HG02642 (cell line): ENCODE measurements at regions not wholly inside any gene's neighbourhood (a gene's known extent, or its start where the extent isn't known, plus 50 kb on each side); places are given as distances from the start of the nearest gene placed in this dataset.
"Not testable (repeated sequence)": the region's sequence is repeated elsewhere in the genome, so short reads cannot be mapped to it uniquely, and the experiment has no call there.

Source experiments
- ATAC-seq: cut with Tn5 transposase; IDR thresholded peaks from one replicate; pipeline ENCODE4 v1.9.1; 2021; ENCODE audit warnings: mild to moderate bottlenecking; ENCODE audit not compliant: unreplicated experiment, poor library complexity

DNA sequence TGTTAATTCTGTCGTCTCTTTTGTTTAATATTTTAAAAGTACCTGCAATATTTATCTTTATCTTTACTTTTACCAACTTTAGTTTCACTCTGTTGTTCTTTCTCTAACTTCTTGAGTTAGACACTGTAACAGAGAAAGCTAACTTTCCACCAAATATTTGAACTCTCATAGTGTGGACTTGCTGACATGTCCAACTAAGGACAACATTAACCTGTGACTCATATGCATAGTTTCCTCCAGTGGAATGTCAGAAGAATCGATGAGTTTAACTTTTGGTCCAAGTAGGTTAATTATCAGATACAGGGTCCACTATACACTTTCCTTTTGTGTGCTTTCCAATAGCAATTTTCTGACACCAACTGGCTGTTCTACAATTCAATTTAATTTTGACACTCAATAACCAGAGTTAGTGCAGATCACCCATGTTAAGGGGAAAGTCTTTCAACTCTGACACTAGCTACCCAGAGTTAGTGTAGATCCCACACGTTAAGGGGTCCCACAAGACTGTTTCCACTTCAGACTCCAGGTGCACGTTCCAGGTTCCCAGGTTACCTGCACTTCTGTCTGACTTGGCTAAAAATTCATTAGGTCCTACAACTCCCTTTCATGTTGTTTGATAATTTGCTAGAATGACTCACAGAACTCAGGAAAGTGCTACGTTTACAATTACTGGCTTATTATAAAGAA is 559.0 kb upstream of the AMOT start:
- ATAC-seq: no peak

- no peak for ATAC-seq
Observed at GRCh38 chrX:113392355-113392754, 551.7 kb upstream of the AMOT start.

DNA sequence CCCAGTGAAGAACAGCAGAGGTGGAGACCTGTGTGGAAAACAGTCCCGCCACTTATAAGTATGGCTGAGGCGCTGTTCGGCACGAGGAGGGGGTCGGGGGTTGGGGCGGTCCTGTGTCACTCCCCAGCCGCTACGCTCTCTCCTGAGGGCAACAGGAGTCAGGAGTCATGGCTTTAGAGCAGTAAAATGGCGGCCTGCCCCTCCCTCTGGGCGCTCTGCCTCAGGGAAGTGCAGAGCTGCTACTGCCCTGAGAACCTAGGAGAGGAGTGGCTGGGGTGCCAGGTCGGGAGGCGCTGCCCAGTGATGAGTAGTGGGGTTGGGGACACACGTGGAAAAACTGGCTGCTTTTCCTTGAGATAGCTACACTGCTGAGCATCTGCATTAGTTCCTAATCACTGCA is 551.2 kb upstream of the AMOT start:
- ATAC-seq: no peak

DNA sequence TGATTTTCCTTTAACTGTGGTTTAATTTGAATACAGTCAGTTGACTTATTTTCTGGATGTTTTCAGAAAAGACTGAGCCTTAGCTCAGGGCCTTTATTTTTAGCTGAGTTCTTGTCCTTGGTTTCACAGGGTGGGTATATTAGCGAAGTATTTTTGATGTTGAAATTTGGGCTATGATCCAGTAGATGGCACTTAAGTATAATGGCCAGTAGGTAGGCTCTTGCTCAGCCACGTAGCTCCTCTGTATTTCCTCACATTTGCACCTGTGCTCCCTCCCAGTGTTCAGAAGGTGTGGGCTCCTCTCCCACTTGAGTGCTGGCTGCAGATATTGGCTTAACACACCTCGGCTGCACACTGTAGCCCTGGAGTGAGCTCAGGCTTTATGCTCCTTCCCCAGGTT is 549.9 kb upstream of the AMOT start:
- no peak for ATAC-seq

- no peak for ATAC-seq
Observed at GRCh38 chrX:113389846-113390245, 549.2 kb upstream of the AMOT start.

GRCh38 chrX:113384628-113385027 is 544.0 kb upstream of the AMOT start:
- ATAC-seq: no peak

- ATAC-seq: not testable (repeated sequence)
Observed at GRCh38 chrX:113373421-113373820, 532.8 kb upstream of the AMOT start.

DNA sequence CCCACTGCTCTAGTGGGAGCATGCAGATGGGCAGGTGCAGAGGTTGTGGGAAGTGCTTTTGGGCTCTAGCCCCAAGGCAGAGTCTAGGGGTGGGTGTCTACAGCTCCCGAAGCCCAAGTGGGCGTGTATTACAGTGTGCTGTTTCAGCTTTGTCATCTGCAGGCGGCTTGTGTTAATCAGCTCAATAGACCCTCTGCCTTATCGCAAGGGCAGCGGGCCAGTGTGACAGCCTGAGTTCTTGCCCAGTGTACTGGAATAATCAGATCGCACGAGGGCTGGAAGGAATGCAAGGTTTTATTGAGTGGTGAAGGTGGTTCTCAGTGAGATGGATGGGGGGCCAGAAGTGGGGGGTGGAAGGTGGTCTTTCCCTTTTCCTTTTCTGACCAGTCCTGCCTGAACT is 529.4 kb upstream of the AMOT start:
- no peak for ATAC-seq

GRCh38 chrX:113369056-113369455 is 528.4 kb upstream of the AMOT start:
- no peak for ATAC-seq

- no peak for ATAC-seq
Observed at GRCh38 chrX:113353134-113353533, 512.5 kb upstream of the AMOT start.

- ATAC-seq: no peak
Observed at GRCh38 chrX:113330416-113330815, 489.8 kb upstream of the AMOT start.

- ATAC-seq: no peak
Observed at GRCh38 chrX:113315927-113316326, 475.3 kb upstream of the AMOT start.

DNA sequence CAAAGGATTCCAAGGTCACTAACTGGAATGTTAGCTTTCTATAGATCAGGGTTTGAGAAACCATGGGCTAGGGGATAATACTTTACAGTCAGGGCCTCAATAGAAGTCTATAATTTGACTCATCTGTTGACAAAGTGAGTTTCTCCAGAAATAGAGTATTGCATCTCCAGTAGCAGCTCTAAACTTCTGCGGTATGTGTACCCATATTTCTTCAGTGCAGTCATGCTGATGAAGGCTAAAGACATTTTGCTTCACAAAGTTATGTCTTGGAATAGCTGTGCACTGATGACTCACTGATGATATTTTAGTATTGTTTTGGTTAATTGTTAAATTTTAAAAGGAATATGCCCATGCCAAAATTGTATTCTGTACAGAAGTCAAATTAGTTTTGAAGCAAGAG is 464.9 kb upstream of the AMOT start:
- ATAC-seq: no peak

GRCh38 chrX:113300580-113300979 is 459.9 kb upstream of the AMOT start:
- ATAC-seq: no peak

- ATAC-seq: no peak
Observed at GRCh38 chrX:113297437-113297836, 456.8 kb upstream of the AMOT start.

- no peak for ATAC-seq
Observed at GRCh38 chrX:113289503-113289902, 448.9 kb upstream of the AMOT start.

GRCh38 chrX:113287761-113288160 is 447.1 kb upstream of the AMOT start:
- no peak for ATAC-seq

DNA sequence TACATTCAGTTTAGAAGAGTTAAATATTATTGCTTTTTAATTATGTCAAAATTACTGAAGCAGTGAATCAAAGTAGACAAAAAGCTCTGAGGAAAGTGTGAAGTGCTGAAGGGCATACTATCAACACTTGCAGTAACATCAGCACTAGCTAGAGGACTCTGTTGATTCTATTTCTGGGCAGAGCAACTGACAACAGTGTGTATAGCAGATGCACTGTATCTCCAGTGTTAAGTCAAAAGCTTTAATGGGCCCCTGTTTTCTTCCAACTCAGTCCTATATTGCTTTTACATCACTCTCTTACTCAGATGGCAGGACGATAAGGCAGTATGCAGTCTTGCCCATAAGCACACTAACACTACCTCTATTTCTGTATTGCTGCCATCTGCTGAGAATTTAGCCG is 435.2 kb upstream of the AMOT start:
- no peak for ATAC-seq

- ATAC-seq: no peak
Observed at GRCh38 chrX:113274791-113275190, 434.2 kb upstream of the AMOT start.

GRCh38 chrX:113274345-113274744 is 433.7 kb upstream of the AMOT start:
- no peak for ATAC-seq

DNA sequence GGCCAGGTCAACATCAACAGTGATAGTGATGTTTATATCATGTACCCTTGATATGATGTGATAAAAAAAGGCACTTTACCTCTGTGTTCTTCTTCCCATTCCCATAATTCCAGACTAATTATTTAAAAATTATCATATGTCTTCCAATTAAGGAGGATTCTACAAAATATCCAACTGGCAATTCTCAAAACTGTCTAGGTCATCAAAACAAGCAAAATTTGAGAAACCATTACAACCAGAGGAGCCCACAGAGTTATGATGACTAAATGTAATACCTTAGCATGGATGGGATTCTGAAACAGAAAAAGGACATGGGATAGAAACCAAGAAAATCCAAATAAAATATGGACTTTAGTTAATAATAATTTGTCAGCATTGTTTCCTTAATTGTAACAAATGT is 428.6 kb upstream of the AMOT start:
- ATAC-seq: no peak

DNA sequence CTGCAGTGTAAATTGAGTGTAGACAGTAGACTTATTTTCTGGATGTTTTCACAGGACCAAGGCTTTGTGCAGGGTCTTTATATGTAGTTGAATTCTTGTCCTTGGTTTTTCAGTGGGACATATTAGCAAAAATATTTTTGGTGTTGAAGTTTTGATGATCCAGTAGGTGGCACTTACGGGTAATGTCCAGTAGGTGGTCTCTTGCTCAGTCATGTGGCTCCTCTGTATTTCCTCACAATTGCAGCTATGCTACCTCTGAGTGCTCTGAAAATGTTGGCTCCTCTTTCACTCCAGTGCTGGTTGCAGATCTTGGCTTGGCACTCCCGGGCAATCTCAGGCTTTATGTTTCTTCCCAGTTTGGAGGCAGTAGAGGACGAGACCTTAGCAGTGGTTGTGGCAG is 419.8 kb upstream of the AMOT start:
- no peak for ATAC-seq

- ATAC-seq: no peak
Observed at GRCh38 chrX:113222305-113222704, 381.7 kb upstream of the AMOT start.
